ENCODE measurements at regions not wholly inside any gene's neighbourhood (a gene's known extent, or its start where the extent isn't known, plus 50 kb on each side); places are given as distances from the start of the nearest gene placed in this dataset.

- TF ChIP-seq CTCF (IDR thresholded peaks at IDR 0.05): no peak
- no peak for TF ChIP-seq POLR2A (IDR thresholded peaks at IDR 0.05)
- no peak for TF ChIP-seq POLR2AphosphoS5 (IDR thresholded peaks at IDR 0.05)
Measured at GRCh38 chr15:97061392-97061791, 730.9 kb downstream of the NR2F2 start.

Measured in breast epithelium (tissue), 3 donors.